GM23248 (cell line): ENCODE measurements at regions not wholly inside any gene's neighbourhood (a gene's known extent, or its start where the extent isn't known, plus 50 kb on each side); places are given as distances from the start of the nearest gene placed in this dataset.

Source experiments
- EZH2 ChIP-seq: fragments of 200-600 bp; sonication (generic); IDR thresholded peaks from 2 replicates; pipeline ENCODE4 v1.6.1; 2018; ENCODE audit warnings: antibody characterized with exemption, mild to moderate bottlenecking; ENCODE audit not compliant: insufficient read depth, poor library complexity, severe bottlenecking
- EZH2phosphoT487 ChIP-seq: fragments of 200-600 bp; sonication (generic); IDR thresholded peaks from 2 replicates; pipeline ENCODE4 v1.6.1; 2018; ENCODE audit warnings: antibody characterized with exemption, moderate library complexity, mild to moderate bottlenecking, low read depth; ENCODE audit not compliant: insufficient read depth

DNA sequence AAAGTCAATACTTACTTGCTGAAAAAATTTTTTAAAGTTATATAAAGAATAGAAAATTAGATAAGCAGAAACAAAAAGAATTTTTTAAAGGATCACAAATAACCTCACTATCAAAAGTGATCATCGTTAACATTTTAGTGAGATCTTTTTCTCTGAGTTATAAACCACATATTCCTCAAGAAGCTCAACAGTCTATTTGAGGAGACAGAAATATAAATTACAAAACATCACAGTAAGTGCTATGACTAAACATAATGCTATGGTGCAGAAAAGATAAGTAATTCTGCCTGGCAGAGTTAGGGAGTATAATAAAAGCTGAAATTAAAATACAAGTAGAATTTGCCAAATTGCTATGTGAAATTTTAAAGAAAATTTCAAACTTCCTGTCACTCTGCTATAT is 226.7 kb downstream of the LMBRD1 start:
- TF ChIP-seq EZH2 (no peak), EZH2phosphoT487 (no peak)
